Ishikawa (cell line): ENCODE measurements at regions not wholly inside any gene's neighbourhood (a gene's known extent, or its start where the extent isn't known, plus 50 kb on each side); places are given as distances from the start of the nearest gene placed in this dataset.

Experiments used
- CEBPB ChIP-seq: IDR thresholded peaks from 2 replicates; pipeline ENCODE4 v1.6.1; 2012
- CREB1 ChIP-seq: IDR thresholded peaks from 2 replicates; pipeline ENCODE4 v1.6.1; 2012; ENCODE audit warnings: low read depth
- EGR1 ChIP-seq: IDR thresholded peaks from 2 replicates; pipeline ENCODE4 v1.6.1; 2012
- EP300 ChIP-seq: IDR thresholded peaks from 2 replicates; pipeline ENCODE4 v1.6.1; 2012; ENCODE audit warnings: borderline replicate concordance
- TAF1 ChIP-seq: IDR thresholded peaks from 2 replicates; pipeline ENCODE4 v1.6.1; 2012; ENCODE audit warnings: low read depth, mild to moderate bottlenecking
- YY1 ChIP-seq: IDR thresholded peaks from 2 replicates; pipeline ENCODE4 v1.6.1; 2012; ENCODE audit warnings: low read depth
- ZBTB7A ChIP-seq: IDR thresholded peaks from 2 replicates; pipeline ENCODE4 v1.6.1; 2012; ENCODE audit warnings: low read depth

DNA sequence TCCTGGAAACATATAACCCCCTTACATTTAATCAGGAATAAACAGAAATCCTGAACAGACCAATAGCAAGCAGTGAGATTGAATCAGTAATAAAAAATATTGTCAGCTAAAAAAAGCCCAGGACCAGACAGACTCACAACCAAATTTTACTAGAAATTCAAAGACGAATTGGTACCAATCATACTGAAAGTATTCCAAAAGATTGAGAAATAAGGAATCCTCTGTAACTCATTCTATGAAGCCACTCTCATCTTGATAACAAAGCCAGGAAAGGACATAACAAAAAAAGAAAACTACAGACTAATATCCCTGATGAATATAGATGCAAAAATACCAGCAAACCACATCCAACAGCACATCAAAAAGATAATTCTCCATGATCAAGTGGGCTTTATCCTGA, 714.0 kb downstream of the SEMA5A start:
- TF ChIP-seq EGR1 (no peak), CREB1 (no peak), TAF1 (no peak), YY1 (no peak), EP300 (no peak), CEBPB (no peak), ZBTB7A (no peak)
